PC-3 (cell line): ENCODE measurements at regions not wholly inside any gene's neighbourhood (a gene's known extent, or its start where the extent isn't known, plus 50 kb on each side); places are given as distances from the start of the nearest gene placed in this dataset.

Source experiments
- ATAC-seq: fragments of 200-7000 bp; cut with Tn5 transposase; 2 replicates; pipeline ENCODE4 v1.9.1; 2020; ENCODE audit warnings: mild to moderate bottlenecking, moderate library complexity
- BruUV-seq: library from RNA; stranded (reverse); fragments of 400-500 nt; replicated peaks from 2 replicates; lab custom pipeline; 2021; lab: Mats Ljungman, UMichigan
- CTCF ChIA-PET: fragments of 300-600 bp; sonication (Branson Sonifier 250); formaldehyde crosslinking; loops from one replicate; lab custom pipeline; 2022; ENCODE audit warnings: antibody characterized with exemption; lab: Charles Lee
- POLR2A ChIA-PET: fragments of 300-600 bp; sonication (Branson Sonifier 250); formaldehyde crosslinking; loops from one replicate; lab custom pipeline; 2022; ENCODE audit warnings: antibody characterized with exemption; ENCODE audit not compliant: unreplicated experiment; lab: Charles Lee
- DNase-seq: peaks from one replicate; pipeline ENCODE4 v3.0.0-alpha.2; 2015
- H2AFZ ChIP-seq: fragments of 300-600 bp; sonication (generic); 2 replicates; pipeline ENCODE4 v1.6.0; 2016; ENCODE audit warnings: antibody characterized with exemption, low read length
- H3F3A ChIP-seq: fragments of 300-600 bp; sonication (generic); one replicate; pipeline ENCODE4 v1.6.0; 2017; ENCODE audit warnings: antibody characterized with exemption, low read length, control low read depth, mild to moderate bottlenecking; ENCODE audit not compliant: unreplicated experiment
- H3K27ac ChIP-seq: fragments of 300-600 bp; sonication (generic); 2 replicates; pipeline ENCODE4 v1.5.1; 2016; ENCODE audit warnings: mild to moderate bottlenecking, low read length
- H3K27me3 ChIP-seq: fragments of 300-600 bp; sonication (generic); 2 replicates; pipeline ENCODE4 v1.6.1; 2016; ENCODE audit warnings: low read length, mixed read lengths
- H3K36me3 ChIP-seq: fragments of 300-600 bp; sonication (generic); 2 replicates; pipeline ENCODE4 v1.6.1; 2016; ENCODE audit warnings: low read depth, mixed run types, low read length, mixed read lengths
- H3K4me1 ChIP-seq: fragments of 300-600 bp; sonication (generic); 2 replicates; pipeline ENCODE4 v1.5.1; 2016; ENCODE audit warnings: low read length; ENCODE audit not compliant: insufficient read depth
- H3K4me2 ChIP-seq: fragments of 300-600 bp; sonication (generic); 2 replicates; pipeline ENCODE4 v1.6.0; 2016; ENCODE audit warnings: low read length
- H3K4me3 ChIP-seq: fragments of 300-600 bp; sonication (generic); 2 replicates; pipeline ENCODE4 v1.5.1; 2016; ENCODE audit warnings: mild to moderate bottlenecking, low read length, mixed read lengths
- H3K79me2 ChIP-seq: fragments of 300-600 bp; sonication (generic); 2 replicates; pipeline ENCODE4 v1.6.1; 2017; ENCODE audit warnings: low read length, mixed read lengths
- H3K9ac ChIP-seq: fragments of 300-600 bp; sonication (generic); 2 replicates; pipeline ENCODE4 v1.6.0; 2016; ENCODE audit warnings: mild to moderate bottlenecking, low read length
- H3K9me2 ChIP-seq: fragments of 300-600 bp; sonication (generic); replicated peaks from 2 replicates; pipeline ENCODE4 v1.6.1; 2016; ENCODE audit warnings: mixed run types, low read length, mixed read lengths
- H3K9me3 ChIP-seq: fragments of 300-600 bp; sonication (generic); 2 replicates; pipeline ENCODE4 v1.6.1; 2016; ENCODE audit warnings: low read length, mixed read lengths
- H4K20me1 ChIP-seq: fragments of 300-600 bp; sonication (generic); 2 replicates; pipeline ENCODE4 v1.6.1; 2016; ENCODE audit warnings: low read length, mixed read lengths
- EZH2 ChIP-seq: fragments of 300-600 bp; sonication (generic); IDR thresholded peaks from one replicate; pipeline ENCODE4 v1.6.1; 2017; ENCODE audit warnings: antibody characterized with exemption, mild to moderate bottlenecking, low read length; ENCODE audit not compliant: unreplicated experiment
- EZH2phosphoT487 ChIP-seq: fragments of 300-600 bp; sonication (generic); IDR thresholded peaks from 2 replicates; pipeline ENCODE4 v1.6.1; 2018; ENCODE audit warnings: mild to moderate bottlenecking, antibody characterized with exemption, low read length, borderline replicate concordance
- intact Hi-C: fragments of 100-400 bp; cut with micrococcal nuclease; formaldehyde crosslinking; loops from 2 replicates; pipeline ENCODE4 v1.9.0; 2023
- TF ChIP-seq, protein P1 (sequence below): fragments of 300-600 bp; sonication (generic); conservative IDR thresholded peaks from 2 replicates; pipeline ENCODE4 v1.5.1; 2017; ENCODE audit warnings: antibody characterized with exemption, low read depth, mild to moderate bottlenecking, low read length

DNA sequence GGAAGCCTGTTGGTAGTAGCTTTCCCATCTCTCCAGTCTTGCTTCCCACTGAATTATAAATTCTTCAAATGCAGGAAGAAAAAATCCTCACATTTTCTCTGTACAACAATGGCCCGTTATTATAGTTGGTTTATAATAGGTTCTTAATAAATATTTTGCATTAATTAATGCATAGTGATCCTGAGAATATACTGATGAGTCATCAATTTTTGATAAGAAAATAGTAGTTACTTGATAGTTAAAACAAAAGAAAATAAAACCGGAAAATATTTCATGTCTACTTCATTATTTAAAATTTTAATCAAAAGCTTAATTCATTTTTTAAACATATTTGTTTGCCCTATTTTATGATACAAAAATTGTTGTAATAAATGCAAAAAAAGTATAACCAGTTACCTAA is 762.6 kb downstream of the BRINP1 start:
- no peak for ATAC-seq
- Histone ChIP-seq H3K4me3 (no peak overlapping the region), H3K36me3 (no peaks in the 10 kb centered on the region), H3K9me3 (no peaks in the 10 kb centered on the region), H3K4me1 (no peaks in the 10 kb centered on the region), H3K79me2 (no peaks in the 10 kb centered on the region), H3F3A (no peaks in the 10 kb centered on the region), H3K9ac (no peak overlapping the region), H3K4me2 (no peak overlapping the region), H2AFZ (no peak overlapping the region), H3K9me2 (no peaks in the 10 kb centered on the region), H3K27me3 (no peaks in the 10 kb centered on the region), H4K20me1 (no peaks in the 10 kb centered on the region), H3K27ac (no peak overlapping the region)
- ChIA-PET CTCF (no interaction called here), POLR2A (no interaction called here)
- TF ChIP-seq, protein P1, sequence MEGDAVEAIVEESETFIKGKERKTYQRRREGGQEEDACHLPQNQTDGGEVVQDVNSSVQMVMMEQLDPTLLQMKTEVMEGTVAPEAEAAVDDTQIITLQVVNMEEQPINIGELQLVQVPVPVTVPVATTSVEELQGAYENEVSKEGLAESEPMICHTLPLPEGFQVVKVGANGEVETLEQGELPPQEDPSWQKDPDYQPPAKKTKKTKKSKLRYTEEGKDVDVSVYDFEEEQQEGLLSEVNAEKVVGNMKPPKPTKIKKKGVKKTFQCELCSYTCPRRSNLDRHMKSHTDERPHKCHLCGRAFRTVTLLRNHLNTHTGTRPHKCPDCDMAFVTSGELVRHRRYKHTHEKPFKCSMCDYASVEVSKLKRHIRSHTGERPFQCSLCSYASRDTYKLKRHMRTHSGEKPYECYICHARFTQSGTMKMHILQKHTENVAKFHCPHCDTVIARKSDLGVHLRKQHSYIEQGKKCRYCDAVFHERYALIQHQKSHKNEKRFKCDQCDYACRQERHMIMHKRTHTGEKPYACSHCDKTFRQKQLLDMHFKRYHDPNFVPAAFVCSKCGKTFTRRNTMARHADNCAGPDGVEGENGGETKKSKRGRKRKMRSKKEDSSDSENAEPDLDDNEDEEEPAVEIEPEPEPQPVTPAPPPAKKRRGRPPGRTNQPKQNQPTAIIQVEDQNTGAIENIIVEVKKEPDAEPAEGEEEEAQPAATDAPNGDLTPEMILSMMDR = no peak
- TF ChIP-seq EZH2phosphoT487 (no peak), EZH2 (no peak)
- no peak for DNase-seq
- intact Hi-C loops = no loop called here
- no TSS peak for BruUV-seq

DNA sequence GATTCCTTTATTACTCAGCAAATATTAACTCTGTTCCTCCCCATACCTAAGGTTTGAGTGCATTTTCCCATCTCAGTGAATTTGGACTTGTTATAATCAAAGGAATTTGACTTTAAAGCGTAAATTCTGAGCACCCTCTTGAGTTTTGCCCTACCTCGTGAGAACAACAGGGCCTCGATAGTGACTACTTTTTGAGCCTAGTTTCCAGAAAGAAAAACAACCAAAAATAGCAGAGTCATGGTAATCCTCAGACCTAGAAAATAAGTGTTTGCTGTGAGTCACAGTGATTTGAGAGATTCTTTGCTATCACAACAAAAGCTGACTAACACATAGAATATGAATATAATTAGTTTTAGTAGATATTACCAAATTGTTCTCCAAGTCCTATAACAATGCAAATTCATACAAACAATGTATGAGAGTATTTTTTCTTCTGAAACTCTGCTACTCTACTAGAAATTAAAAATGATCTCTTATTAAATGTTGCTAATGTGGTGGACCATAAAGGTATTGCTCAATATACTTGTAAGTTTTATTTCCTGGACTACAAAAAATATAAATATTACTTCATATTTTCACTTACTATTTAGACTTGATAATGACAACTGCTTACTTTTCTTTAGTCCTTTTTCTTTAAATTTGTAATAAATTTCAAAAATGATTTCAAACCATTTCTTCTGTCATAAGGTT is 759.7 kb downstream of the BRINP1 start:
- no peaks in the 10 kb centered on the region for H3K79me2 ChIP-seq
- H2AFZ ChIP-seq = no peak overlapping the region
- POLR2A ChIA-PET = no interaction called here
- intact Hi-C loops = no loop called here
- no peaks in the 10 kb centered on the region for H3F3A ChIP-seq
- BruUV-seq = no TSS peak
- no peak overlapping the region for H3K27ac ChIP-seq
- H3K9me3 ChIP-seq = no peaks in the 10 kb centered on the region
- no peaks in the 10 kb centered on the region for H3K9me2 ChIP-seq
- no peaks in the 10 kb centered on the region for H3K36me3 ChIP-seq
- H3K27me3 ChIP-seq = no peaks in the 10 kb centered on the region
- ATAC-seq (no peak), DNase-seq (no peak)
- no peak overlapping the region for H3K9ac ChIP-seq
- TF ChIP-seq EZH2phosphoT487 (no peak), EZH2 (no peak)
- TF ChIP-seq, protein P1 = no peak
- CTCF ChIA-PET = no interaction called here
- H4K20me1 ChIP-seq = no peaks in the 10 kb centered on the region
- no peak overlapping the region for H3K4me3 ChIP-seq
- H3K4me1 ChIP-seq = no peaks in the 10 kb centered on the region
- H3K4me2 ChIP-seq = no peak overlapping the region

GRCh38 chr9:118612201-118612600 is 757.0 kb downstream of the BRINP1 start:
- H3K4me3 ChIP-seq = no peak overlapping the region
- no peaks in the 10 kb centered on the region for H3K9me3 ChIP-seq
- H3F3A ChIP-seq = no peaks in the 10 kb centered on the region
- CTCF ChIA-PET = no interaction called here
- ATAC-seq = no peak
- H3K79me2 ChIP-seq = no peaks in the 10 kb centered on the region
- no peaks in the 10 kb centered on the region for H3K9me2 ChIP-seq
- H3K9ac ChIP-seq = no peak overlapping the region
- H3K27me3 ChIP-seq = no peaks in the 10 kb centered on the region
- TF ChIP-seq EZH2phosphoT487 (no peak), EZH2 (no peak)
- TF ChIP-seq, protein P1 = no peak
- H3K36me3 ChIP-seq = no peaks in the 10 kb centered on the region
- no peak overlapping the region for H3K27ac ChIP-seq
- no peaks in the 10 kb centered on the region for H4K20me1 ChIP-seq
- no TSS peak for BruUV-seq
- H2AFZ ChIP-seq = no peak overlapping the region
- intact Hi-C loops = no loop called here
- no peak overlapping the region for H3K4me2 ChIP-seq
- POLR2A ChIA-PET = no interaction called here
- no peaks in the 10 kb centered on the region for H3K4me1 ChIP-seq
- DNase-seq = no peak
